ENCODE measurements at regions not wholly inside any gene's neighbourhood (a gene's known extent, or its start where the extent isn't known, plus 50 kb on each side); places are given as distances from the start of the nearest gene placed in this dataset.

- no peak for TF ChIP-seq ZNF207 (IDR thresholded peaks at IDR 0.05; ENCODE audit: borderline replicate concordance)
- no peak for TF ChIP-seq ATF7 (IDR thresholded peaks at IDR 0.05)
- no peak for TF ChIP-seq ATF7 (CRISPR knock-in tag; IDR thresholded peaks at IDR 0.05)
- no peak for TF ChIP-seq ZNF775 (CRISPR knock-in tag; IDR thresholded peaks at IDR 0.05; ENCODE audit: borderline replicate concordance)
- TF ChIP-seq FOXA1 (IDR thresholded peaks at IDR 0.05) = no peak
- no peak for TF ChIP-seq FOXA1 (CRISPR knock-in tag; IDR thresholded peaks at IDR 0.05)
- TF ChIP-seq ZNF512 (CRISPR knock-in tag; IDR thresholded peaks at IDR 0.05) = no peak
- no peak for TF ChIP-seq CTCF (CRISPR knock-in tag; IDR thresholded peaks at IDR 0.05)
Measured at GRCh38 chr5:60280943-60281342, 387.4 kb upstream of the PDE4D start.
